ENCODE measurements at regions not wholly inside any gene's neighbourhood (a gene's known extent, or its start where the extent isn't known, plus 50 kb on each side); places are given as distances from the start of the nearest gene placed in this dataset.

GRCh38 chr6:68575765-68576439, 59.2 kb upstream of the ADGRB3 start:
- no peak overlapping the region for H3K4me3 ChIP-seq (ENCODE audit: control insufficient read depth, low read depth, low read length)

GRCh38 chr6:68572975-68573374, 62.1 kb upstream of the ADGRB3 start:
- TF ChIP-seq, protein P1, sequence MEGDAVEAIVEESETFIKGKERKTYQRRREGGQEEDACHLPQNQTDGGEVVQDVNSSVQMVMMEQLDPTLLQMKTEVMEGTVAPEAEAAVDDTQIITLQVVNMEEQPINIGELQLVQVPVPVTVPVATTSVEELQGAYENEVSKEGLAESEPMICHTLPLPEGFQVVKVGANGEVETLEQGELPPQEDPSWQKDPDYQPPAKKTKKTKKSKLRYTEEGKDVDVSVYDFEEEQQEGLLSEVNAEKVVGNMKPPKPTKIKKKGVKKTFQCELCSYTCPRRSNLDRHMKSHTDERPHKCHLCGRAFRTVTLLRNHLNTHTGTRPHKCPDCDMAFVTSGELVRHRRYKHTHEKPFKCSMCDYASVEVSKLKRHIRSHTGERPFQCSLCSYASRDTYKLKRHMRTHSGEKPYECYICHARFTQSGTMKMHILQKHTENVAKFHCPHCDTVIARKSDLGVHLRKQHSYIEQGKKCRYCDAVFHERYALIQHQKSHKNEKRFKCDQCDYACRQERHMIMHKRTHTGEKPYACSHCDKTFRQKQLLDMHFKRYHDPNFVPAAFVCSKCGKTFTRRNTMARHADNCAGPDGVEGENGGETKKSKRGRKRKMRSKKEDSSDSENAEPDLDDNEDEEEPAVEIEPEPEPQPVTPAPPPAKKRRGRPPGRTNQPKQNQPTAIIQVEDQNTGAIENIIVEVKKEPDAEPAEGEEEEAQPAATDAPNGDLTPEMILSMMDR (conservative IDR thresholded peaks at IDR 0.05; ENCODE audit: control insufficient read depth, insufficient read depth, low read depth, low read length), result no peak
- DNase-seq (ENCODE audit: low read depth), result no peak
- no peak overlapping the region for H3K4me3 ChIP-seq (ENCODE audit: control insufficient read depth, low read depth, low read length)

More at GRCh38 chr6:68575765-68576439, 59.2 kb upstream of the ADGRB3 start:
- TF ChIP-seq, protein P1 (conservative IDR thresholded peaks at IDR 0.05; ENCODE audit: control insufficient read depth, insufficient read depth, low read depth, low read length), result no peak
- DNase-seq (ENCODE audit: low read depth), result peak; percentile 0

- DNase-seq (ENCODE audit: low read depth), result peak; percentile 12
- no peak overlapping the region for H3K4me3 ChIP-seq (ENCODE audit: control insufficient read depth, low read depth, low read length)
- TF ChIP-seq, protein P1 (conservative IDR thresholded peaks at IDR 0.05; ENCODE audit: control insufficient read depth, insufficient read depth, low read depth, low read length), result peak; percentile 20
These were observed 62.6 kb upstream of the ADGRB3 start for GRCh38 chr6:68572525-68572924.

GRCh38 chr6:68559716-68560115, 75.4 kb upstream of the ADGRB3 start:
- TF ChIP-seq, protein P1 (conservative IDR thresholded peaks at IDR 0.05; ENCODE audit: control insufficient read depth, insufficient read depth, low read depth, low read length), result no peak
- DNase-seq (ENCODE audit: low read depth), result no peak
- H3K4me3 ChIP-seq (ENCODE audit: control insufficient read depth, low read depth, low read length), result no peak overlapping the region

- no peak overlapping the region for H3K4me3 ChIP-seq (ENCODE audit: control insufficient read depth, low read depth, low read length)
- DNase-seq (ENCODE audit: low read depth), result no peak
- TF ChIP-seq, protein P1 (conservative IDR thresholded peaks at IDR 0.05; ENCODE audit: control insufficient read depth, insufficient read depth, low read depth, low read length), result no peak
These were observed 76.0 kb upstream of the ADGRB3 start for GRCh38 chr6:68559070-68559469.

DNA sequence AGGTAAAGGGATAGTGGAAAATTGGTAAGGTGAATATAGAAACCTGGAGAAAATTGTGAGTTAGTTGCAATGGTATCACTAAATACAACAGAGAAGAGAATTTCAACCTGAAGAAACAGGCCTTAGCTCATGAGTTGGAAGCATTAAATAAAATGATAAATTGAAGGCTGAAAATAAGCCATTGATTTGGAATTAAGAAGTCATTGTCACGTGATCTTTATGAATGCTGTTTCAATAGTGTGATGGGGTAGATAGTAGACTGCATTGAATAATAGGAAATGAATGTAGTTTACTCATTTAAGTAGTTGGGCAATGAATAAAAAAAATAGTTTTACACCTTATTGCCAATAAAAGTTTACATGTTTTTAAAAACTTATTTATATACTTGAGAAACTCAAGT, 88.5 kb upstream of the ADGRB3 start:
- DNase-seq (ENCODE audit: low read depth), result no peak
- no peak overlapping the region for H3K4me3 ChIP-seq (ENCODE audit: control insufficient read depth, low read depth, low read length)
- TF ChIP-seq, protein P1 (conservative IDR thresholded peaks at IDR 0.05; ENCODE audit: control insufficient read depth, insufficient read depth, low read depth, low read length), result no peak
